AG10803 (cell line): ENCODE measurements at regions not wholly inside any gene's neighbourhood (a gene's known extent, or its start where the extent isn't known, plus 50 kb on each side); places are given as distances from the start of the nearest gene placed in this dataset.
A peak's percentile ranks its signal among the peaks of the same experiment; 100 is the strongest.

Source experiments
- DNase-seq: peaks from one replicate; pipeline ENCODE4 v3.0.0; 2010; ENCODE audit warnings: low read depth
- H3K4me3 ChIP-seq: 2 replicates; pipeline ENCODE4 v1.5.1; 2011; ENCODE audit warnings: mild to moderate bottlenecking, low read length, control low read depth
- CTCF ChIP-seq: conservative IDR thresholded peaks from 2 replicates; pipeline ENCODE4 v1.5.1; 2011; ENCODE audit warnings: mild to moderate bottlenecking, low read length, control low read depth, inconsistent platforms

GRCh38 chr4:80133240-80133783, 60.3 kb upstream of the ANTXR2 start:
- DNase-seq, result no peak
- TF ChIP-seq CTCF, result no peak
- H3K4me3 ChIP-seq, result no peak overlapping the region

- no peak for TF ChIP-seq CTCF
- DNase-seq, result no peak
- no peak overlapping the region for H3K4me3 ChIP-seq
Observed at GRCh38 chr4:80129785-80130184, 56.8 kb upstream of the ANTXR2 start.

GRCh38 chr4:80128941-80129340, 55.9 kb upstream of the ANTXR2 start:
- no peak for TF ChIP-seq CTCF
- DNase-seq, result no peak
- no peak overlapping the region for H3K4me3 ChIP-seq

GRCh38 chr4:80127870-80128419, 54.9 kb upstream of the ANTXR2 start:
- no peak overlapping the region for H3K4me3 ChIP-seq

GRCh38 chr4:80126435-80126834, 53.4 kb upstream of the ANTXR2 start:
- DNase-seq, result no peak
- no peak overlapping the region for H3K4me3 ChIP-seq
- TF ChIP-seq CTCF, result no peak

More at GRCh38 chr4:80127870-80128419, 54.9 kb upstream of the ANTXR2 start:
- no peak for DNase-seq
- no peak for TF ChIP-seq CTCF

GRCh38 chr4:80125252-80126177, 52.5 kb upstream of the ANTXR2 start:
- no peak overlapping the region for H3K4me3 ChIP-seq
- peak; percentile 72 for TF ChIP-seq CTCF
- DNase-seq, result peak; percentile 49
